GM18508 (cell line): ENCODE measurements at regions not wholly inside any gene's neighbourhood (a gene's known extent, or its start where the extent isn't known, plus 50 kb on each side); places are given as distances from the start of the nearest gene placed in this dataset.
"Not testable (repeated sequence)": the region's sequence is repeated elsewhere in the genome, so short reads cannot be mapped to it uniquely, and the experiment has no call there.

ENCODE experiments used
- ATAC-seq: cut with Tn5 transposase; IDR thresholded peaks from one replicate; pipeline ENCODE4 v1.9.1; 2021; ENCODE audit warnings: moderate number of reproducible peaks; ENCODE audit not compliant: insufficient read depth, unreplicated experiment

DNA sequence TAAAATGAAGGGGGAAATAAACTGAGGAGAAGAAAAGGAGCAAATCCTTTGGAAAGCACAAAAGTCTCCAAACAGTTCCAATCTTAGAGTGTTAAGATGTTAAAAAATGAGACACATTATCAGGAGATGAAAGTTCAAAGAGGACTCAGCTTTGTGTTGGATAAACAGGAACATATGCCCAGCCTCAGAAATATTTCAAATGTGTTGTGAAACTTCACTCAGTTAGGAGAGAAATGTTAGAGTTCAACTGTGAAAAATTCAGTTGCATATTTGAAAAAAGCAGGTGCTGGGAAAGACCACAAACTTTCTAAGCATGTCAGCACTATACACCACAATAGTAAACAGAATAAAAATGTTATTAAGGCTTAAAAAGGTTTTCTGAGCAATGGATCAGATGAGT, 136.8 kb upstream of the PRKD1 start:
- ATAC-seq = no peak

DNA sequence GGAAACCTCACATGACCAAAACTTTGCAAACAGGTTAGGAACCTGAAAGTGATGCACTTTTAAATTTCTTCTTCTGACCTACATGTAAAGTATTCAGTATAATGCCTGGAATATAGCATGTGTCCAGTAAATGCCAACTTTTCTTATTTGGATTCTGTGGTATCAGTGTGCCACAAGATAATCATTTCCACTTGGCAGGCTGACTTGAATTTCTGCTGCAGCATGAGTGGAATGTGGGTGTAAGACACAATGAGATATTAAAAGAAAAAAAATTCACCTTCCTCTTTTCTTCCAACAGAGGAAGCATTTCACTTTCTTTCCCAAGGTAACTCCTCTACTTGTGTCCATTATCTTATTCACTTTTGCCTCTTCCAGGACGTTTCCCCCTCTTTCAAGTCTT, 141.9 kb upstream of the PRKD1 start:
- ATAC-seq = no peak

DNA sequence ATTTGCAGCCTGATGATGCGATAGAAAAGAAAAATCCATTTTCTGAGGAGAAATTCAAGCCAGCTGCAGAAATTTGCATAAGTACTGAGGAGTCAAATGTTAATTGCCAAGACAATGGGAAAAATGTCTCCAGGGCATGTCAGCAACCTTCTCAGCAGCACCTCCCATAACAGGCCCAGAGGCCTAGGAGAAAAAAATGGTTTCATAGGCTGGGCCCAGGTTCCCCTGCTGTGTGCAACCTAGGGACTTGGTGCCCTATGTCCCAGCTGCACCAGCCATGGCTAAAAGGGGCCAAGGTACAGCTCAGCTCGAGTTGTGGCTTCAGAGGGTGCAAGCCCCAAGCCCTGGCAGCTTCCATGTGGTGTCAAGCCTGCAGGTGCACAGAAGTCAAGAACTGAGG, 144.8 kb upstream of the PRKD1 start:
- not testable (repeated sequence) for ATAC-seq

DNA sequence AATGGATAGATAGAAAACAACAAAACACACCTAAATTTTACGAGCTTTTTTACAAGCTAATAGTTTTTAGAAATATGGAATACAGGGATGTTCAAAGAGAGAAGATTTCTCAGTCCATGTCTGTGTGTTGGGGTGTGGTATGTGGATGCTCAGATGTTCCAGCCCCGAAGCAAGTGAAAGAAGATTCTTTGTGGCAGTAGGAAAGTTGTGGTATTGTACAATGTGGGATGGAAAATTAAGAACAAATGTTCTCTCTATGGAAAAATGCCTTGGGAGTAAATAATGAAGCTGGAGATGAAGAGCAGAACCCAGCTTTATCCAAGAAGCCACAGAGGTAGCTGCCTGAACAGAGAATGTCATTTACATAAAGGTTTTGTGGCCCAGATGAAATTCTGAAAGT, 150.3 kb upstream of the PRKD1 start:
- no peak for ATAC-seq

DNA sequence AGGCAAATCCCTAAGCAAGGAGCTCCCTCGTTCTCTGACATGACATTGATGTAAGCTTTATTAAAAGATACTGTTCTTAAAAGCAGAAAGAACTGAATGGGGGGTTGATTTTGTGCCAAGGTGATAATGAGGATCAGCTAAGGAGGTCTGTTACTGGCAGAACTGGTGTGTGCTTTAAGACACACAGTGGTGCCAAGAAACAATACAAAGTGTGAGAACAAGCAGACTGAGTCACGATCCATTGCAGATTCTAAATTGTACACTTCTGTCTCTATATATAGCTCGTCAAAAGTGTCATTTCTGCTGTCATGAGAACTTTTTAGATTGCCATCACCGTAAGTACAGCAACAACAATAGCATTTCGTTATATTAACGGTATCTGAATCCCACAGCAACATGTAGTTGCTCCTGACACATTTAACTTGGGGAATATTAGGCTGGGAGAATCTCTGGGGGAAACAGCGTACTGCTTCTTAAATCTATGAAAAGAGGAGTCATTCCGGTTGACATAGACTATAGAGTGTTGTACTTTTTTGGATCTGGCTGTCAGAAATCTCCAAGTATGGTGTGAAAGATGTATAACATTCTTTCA, 151.3 kb upstream of the PRKD1 start:
- ATAC-seq = no peak

DNA sequence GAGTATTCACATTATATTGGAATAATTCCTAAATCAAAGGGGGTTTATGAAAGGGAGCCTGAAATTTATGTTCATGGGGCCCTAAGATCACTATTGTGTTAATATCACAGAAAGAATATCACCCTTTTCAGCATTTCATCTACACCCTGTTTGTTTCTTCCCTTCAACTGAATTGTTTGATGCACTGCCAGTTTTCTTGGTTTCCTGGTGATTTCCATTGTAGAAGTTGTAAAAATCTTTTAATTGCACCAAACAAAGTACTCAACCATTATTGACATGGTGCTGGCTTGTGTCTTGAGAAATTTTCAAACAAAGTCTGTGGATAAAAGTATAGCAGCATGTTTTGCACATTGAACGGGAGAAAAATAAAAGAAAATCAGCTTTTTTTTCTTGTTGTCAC, 154.8 kb upstream of the PRKD1 start:
- no peak for ATAC-seq

DNA sequence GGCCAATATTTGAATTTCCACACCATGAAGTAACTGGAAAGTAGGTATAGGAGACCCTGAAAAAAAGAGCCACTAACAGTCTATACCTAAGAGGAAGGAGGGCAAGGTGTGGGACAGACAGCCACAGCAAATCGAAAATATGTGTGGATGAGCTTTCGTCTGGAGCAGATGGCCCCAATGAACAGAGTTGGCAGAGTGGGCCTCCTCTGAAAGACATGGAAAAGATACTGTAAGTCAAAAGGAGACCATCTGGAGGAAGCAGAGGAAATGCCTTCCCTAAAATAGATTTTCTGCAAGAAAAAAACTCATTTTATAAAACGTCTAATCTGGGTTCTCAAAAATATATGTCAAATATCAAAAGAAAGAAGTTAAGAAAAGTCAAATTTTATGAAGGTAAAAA, 157.2 kb upstream of the PRKD1 start:
- ATAC-seq = no peak

DNA sequence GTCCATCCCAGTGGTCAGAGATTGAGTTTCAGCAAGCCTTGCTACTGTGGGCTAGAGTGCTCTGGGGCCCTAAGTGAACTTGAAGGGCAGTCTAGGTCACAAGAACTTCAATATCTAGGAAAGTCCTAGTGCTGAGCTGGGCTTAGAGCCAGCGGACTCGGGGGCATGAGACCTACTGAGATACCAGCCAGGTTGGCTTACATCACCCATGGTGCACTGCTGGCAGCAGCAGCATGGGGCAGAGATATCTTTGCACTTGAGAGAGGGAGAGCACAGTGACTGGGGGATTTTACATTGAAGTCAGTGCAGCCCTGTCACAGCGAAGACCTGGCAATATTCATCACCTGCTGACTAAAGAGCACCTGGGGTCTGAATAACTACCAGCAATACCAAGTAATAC, 158.3 kb upstream of the PRKD1 start:
- no peak for ATAC-seq

DNA sequence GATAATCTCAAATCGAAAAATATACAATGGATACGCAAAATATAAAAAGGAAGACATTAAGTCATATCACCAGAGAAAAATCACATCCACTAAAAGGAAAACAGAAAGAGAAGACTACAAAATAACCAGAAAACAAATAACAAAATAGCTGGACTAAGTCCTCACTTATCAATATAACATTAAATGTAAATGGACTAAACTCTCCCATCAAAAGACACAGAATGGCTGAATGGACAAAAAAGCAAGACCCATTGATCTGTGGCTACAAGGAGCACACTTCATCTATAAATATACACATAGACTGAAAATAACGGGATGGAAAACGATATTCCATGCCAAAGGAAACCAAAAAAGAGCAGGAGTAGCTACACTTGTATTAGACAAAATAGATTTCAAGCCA, 161.0 kb upstream of the PRKD1 start:
- no peak for ATAC-seq

DNA sequence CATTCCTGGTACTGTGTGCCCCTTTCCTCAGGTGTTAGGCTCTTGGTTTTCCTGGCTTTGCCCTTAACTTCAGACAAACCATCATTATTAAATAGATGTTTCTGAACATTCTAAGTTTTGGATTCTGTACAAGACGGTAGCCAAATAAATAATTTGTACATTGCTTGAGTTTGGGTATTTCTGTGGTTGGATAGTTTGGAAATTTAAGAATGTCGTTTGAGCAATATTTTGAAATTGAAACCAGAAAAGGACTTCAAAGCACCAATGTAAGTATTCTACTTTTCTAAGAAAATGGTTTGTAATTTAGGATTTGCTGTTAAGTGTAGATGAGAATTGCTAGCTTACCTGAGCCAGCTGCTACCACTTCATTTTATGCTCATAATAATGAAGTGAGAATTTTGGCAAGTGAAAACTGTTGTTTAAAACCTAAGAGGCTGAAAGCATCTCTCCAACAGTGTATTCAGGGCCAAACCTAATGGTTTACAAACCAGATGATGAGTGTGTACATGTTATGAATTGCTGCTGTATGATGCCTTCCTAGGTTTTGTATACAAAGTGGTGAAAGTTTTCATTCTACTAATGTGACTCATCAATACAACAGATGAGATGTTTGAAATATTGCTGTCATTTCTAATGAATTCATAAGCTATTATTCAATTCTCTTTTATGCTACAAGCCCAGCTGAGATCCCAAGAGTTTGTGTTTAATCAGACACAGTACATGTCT, 181.5 kb upstream of the PRKD1 start:
- no peak for ATAC-seq

DNA sequence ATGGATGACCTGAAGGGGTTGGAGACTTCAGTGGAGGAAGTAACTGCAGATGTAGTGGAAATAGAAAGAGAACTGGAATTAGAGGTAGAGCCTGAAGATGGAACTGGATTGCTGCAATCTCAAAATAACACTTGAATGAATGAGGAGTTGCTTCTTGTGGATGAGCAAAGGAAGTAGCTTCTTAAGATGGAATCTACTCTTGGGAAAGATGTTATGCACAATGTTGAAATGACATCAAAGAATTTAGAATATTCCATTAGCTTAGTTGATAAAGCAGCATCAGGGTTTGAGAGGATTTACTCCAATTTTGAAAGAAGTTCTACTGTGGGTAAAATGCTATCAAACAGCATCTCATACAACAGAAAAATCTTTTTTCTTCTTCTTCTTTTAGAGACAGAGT, 186.4 kb upstream of the PRKD1 start:
- no peak for ATAC-seq

DNA sequence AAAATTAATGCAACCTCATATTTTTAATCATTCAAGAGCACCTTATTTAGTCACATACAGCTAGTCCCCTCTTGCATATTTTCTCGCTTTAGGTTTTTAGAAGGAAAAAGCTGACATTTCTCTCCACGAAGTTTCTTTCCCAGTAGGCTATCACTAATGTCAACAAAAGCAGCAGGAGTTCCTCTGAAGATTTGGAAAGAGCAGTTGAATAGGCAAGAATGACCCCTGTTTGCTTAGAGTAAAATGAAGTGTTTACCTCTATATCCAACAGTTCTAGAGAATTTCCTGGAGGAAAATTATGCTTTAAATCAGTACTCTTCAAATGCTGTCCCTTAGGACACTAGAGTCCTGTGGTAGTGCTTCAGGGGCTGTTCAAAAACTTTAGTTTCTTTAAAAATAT, 188.1 kb upstream of the PRKD1 start:
- ATAC-seq = no peak

DNA sequence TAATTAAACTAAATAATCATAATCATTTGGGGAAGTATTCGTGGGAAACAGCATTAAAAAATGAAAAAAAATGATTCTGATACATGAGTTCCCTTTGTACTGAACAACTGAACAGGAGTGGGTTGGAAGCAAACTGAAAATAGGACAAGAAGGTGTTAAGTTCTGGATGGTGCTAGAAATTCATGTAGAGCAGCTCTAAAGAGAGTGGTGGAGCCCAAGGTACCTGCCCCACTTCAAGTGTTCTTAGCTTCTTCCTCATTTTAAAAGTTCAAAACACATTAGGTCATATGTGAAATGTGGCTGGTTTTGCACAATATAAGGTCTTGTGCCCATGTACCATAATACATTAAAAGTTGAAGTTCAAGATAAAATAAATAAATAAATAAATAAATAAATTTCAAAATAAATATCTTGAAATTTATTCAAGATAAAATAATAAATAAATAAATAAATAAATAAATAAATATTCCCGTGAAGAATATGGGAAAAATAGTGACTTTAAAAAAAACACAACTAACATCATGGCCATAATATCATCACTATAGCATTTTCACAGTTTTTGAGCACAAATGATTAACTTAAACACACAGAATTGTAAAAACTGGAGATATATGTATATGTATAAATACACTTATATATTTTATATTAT, 191.5 kb upstream of the PRKD1 start:
- no peak for ATAC-seq

DNA sequence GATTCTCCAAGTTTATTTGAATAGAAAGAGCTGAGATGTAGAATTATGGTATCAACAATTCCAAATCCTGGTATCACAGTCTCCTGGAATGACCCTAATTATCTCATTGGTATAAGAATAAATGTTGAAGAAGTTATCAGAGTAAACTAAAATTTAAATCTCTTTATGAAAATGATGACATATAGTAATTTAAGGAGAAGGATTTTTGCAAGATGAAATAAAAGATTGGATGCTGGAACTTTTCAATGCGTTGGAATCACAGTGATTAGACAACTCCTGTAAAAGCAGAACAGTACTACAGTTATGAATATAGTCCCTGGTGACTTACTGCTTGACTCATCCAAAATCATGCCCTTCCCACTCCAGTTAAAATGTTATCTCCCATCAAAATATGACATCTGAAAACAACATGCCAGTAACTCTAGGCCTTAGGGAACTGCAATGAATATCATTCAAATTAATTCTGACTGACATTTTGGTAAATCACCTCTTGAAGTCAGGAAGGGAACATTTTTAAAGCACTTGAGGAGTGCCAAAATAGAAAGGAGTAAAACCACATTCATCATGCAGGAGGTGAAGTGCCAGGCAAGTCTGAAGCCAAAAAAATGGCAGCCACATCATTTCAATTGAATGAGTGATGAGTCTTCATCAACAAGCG, 197.8 kb upstream of the PRKD1 start:
- no peak for ATAC-seq

DNA sequence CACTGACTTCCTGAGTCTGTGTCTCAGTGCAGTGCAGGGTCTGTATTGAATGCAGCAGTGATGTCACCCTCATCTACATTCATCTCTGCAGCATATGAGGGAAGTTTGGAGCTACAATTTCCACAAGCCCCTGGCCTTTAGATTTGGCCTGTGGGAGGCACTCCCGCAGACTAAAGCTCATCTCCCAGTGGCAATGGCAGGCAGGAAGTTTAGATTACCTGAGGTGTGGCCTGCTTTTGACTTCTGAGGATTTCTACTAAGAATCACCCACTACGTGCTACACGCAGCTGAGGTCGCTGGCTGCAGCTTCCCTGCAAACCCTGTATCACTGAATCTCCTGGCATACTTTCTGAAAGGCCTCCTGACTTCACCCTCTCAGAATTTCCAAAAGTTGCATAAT, 202.2 kb upstream of the PRKD1 start:
- no peak for ATAC-seq

DNA sequence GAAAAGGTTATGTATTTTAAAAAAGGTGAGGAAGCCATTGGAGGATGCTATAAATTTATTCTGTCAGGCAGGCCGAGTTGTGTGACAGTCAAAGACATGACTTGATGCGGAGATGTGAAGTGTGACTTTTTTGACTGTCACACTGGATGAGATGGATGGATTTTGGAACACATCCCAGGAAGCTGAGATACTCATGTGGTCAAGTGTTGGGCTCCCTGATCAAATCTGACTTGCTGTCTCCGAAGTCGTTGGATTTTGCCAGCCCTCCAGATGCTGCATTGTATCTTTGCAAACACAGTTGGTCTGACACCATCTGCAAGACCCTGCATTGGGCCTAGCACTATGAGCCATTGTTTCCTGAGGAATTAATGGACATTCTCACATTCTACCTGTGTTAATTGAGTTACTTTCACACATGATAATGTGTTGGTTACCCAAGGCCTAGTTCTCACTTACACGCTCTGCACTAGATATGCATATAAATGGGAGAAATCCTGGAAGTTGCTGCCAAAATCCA, 204.0 kb upstream of the PRKD1 start:
- no peak for ATAC-seq

DNA sequence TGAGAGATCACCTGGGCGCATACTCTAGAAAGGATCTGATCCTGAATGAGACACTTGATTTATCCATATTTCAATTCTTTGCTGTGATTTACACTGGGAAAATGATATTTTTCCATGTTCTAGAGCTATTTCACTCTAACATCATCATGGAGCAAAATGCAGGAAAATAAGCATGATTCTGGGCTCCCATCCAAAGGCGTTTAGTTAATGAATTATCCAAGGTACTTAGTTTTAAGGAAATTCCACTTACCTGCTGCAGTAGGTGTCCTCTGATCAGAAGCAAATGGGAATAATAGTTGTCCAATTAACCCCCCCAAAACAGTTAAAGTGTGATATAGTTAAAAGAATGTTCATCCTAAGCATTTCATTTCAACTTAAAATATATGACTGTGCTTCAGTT, 204.5 kb upstream of the PRKD1 start:
- ATAC-seq = no peak

DNA sequence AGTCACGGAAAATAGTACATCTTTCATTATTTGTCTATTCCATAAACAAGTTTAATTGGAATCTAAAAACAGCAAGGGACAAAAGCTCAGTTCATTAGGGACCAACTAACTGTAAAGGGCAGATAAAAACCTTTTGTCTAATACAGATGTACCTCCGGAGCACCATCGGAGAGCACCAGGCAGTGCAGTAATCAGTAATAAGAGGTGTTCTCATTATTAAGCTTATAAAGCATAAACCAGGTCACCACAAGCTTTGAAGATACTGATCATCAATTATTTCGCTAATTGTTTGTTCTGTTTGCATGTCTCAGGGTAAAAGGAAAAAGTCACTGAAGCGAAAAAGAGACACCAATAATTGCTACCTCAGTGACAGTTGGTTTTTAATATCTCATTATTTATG, 207.3 kb upstream of the PRKD1 start:
- ATAC-seq = no peak

DNA sequence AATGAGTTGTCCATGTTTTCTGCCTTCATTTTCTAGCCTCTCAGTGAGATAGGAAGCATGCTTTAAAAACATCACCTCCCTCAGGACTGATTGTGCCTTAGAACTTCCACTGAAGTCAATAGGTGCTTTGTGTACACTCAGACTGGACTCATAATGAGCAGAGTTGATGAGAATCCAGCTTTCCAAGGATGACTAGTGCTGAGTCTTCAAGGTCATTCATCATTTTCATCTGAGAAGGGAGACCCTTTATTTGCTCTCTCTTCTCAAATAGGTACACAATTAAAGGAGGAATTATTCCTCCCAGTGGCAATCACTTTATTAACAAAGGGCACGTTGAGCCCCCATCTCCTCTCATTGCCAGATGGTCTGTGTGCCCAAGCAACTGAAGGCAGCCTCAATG, 210.9 kb upstream of the PRKD1 start:
- ATAC-seq = no peak

DNA sequence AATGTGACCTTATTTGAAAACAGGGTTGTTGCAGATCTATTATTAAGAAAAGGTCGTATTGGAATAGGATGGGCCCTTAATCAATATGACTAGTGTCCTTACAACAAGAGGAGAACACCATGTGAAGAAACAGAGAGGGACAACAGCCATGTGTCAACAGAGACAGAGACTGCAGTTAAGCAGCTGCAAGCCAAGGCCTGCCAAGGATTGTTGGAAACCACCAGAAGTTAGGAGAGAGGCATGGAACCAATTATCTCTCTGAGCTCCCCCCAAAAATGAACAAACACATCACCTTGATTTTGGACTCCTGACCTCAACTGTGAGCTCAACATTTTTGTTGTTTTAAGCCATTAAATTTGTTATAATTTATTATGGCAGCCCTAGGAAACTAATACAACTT, 214.6 kb upstream of the PRKD1 start:
- ATAC-seq = no peak

DNA sequence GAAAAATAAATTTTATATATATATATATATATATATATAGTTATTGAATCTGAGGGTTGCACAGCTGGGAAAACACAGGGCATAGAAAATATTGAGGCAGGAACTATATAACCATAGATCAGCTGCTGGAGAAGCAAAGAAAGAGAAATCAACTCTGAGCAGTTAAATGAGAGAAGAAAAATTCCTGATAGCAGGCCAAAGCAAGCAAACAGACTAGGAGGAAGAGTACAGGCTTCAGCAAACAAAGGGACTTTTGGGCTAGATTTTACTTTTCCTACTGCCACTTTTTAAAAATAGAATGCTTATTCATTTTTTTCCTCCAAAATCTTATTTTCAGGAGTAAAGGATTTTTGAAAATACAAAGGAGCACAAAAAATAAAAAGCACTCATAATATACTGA, 216.0 kb upstream of the PRKD1 start:
- ATAC-seq = no peak
